Suprapubic skin (tissue), 4 donors: ENCODE measurements at regions not wholly inside any gene's neighbourhood (a gene's known extent, or its start where the extent isn't known, plus 50 kb on each side); places are given as distances from the start of the nearest gene placed in this dataset.
"Not testable (repeated sequence)": the region's sequence is repeated elsewhere in the genome, so short reads cannot be mapped to it uniquely, and the experiment has no call there.

Experiments
- DNase-seq, 2 donors: peaks; one replicate each; pipeline ENCODE4 v3.0.0-alpha.2; 2019; ENCODE audit warnings: low spot score in 2 of 2
- H3K27ac ChIP-seq: fragments of 200-600 bp; sonication (generic); one replicate; pipeline ENCODE4 v1.5.1; 2019
- H3K27me3 ChIP-seq: fragments of 200-600 bp; sonication (generic); one replicate; pipeline ENCODE4 v1.5.1; 2019
- H3K36me3 ChIP-seq: fragments of 200-600 bp; sonication (generic); one replicate; pipeline ENCODE4 v1.5.1; 2019
- H3K4me1 ChIP-seq: fragments of 200-600 bp; sonication (generic); one replicate; pipeline ENCODE4 v1.5.1; 2019
- H3K4me3 ChIP-seq: fragments of 200-600 bp; sonication (generic); one replicate; pipeline ENCODE4 v1.5.1; 2019; ENCODE audit warnings: mild to moderate bottlenecking
- H3K9me3 ChIP-seq: fragments of 200-600 bp; sonication (generic); one replicate; pipeline ENCODE4 v1.5.1; 2019
- EP300 ChIP-seq: sonication (generic); formaldehyde crosslinking; IDR thresholded peaks from one replicate; pipeline ENCODE4 v1.6.1; 2017; ENCODE audit warnings: antibody characterized with exemption
- POLR2A ChIP-seq, 2 donors: fragments of 450-650 bp; IDR thresholded peaks; one replicate each; pipeline ENCODE4 v1.6.1; 2017; ENCODE audit warnings: antibody characterized with exemption in 2 of 2, mild to moderate bottlenecking in 2 of 2, moderate library complexity in 2 of 2
- POLR2AphosphoS5 ChIP-seq, 3 donors: sonication (generic); formaldehyde crosslinking; IDR thresholded peaks; one replicate each; pipeline ENCODE4 v1.6.1; 2017; ENCODE audit warnings: antibody characterized with exemption in 3 of 3
- WGBS: methylation state at CpG from one replicate; pipeline ENCODE4 v1.1.5; 2018; 5-methylcytosine and 5-hydroxymethylcytosine counted together
- TF ChIP-seq, protein P1 (sequence below), 2 donors: fragments of 200-600 bp in 1 of 2; fragments of 450-650 bp in 1 of 2; sonication (generic) in 1 of 2; IDR thresholded peaks; one replicate each; pipeline ENCODE4 v1.5.1; 2016 to 2019; ENCODE audit warnings: antibody characterized with exemption in 2 of 2, mild to moderate bottlenecking in 1 of 2, moderate library complexity in 1 of 2

DNA sequence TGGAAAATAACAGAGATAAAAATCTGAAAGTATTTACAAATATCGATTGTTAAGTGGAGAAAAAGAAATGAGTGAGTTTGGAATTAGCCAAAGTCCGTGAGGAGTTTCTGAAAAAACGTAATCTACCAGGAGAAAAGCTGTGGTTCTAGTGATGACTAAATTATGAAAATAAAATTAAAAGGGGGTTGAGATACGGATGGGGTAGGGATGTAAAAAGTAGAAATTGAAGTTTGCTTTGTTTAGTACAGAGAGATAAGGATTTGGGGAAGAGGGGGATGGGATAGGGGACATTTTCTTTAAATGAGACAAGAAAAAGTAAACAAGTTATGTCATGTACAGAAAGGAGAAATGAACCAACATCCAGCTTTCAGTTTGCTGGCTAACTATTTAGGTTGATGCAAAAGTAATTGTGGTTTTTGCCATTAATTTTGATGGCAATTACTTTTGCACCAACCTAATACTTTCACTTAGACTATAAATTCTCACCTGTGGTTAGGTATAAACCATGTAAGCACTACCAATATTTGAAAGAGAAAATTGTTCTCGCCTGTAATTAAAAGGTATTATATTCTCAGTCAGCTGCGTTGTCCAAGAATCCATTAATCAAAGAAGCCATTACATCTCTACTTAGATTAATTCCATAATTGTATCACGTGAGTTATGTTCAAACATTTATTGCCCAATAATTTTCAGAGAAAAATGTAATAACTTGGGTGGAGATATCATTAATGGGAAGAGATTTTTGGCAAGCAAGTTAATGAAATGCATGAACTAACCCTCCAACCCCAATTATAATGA is 143.0 kb upstream of the NRP1 start:
- 57% methylated on average over 7 of the region's 7 CpGs for WGBS
- TF ChIP-seq POLR2A (IDR thresholded peaks at IDR 0.05) (no peak), POLR2AphosphoS5 (IDR thresholded peaks at IDR 0.05) (no peak), EP300 (no peak)
- TF ChIP-seq, protein P1, sequence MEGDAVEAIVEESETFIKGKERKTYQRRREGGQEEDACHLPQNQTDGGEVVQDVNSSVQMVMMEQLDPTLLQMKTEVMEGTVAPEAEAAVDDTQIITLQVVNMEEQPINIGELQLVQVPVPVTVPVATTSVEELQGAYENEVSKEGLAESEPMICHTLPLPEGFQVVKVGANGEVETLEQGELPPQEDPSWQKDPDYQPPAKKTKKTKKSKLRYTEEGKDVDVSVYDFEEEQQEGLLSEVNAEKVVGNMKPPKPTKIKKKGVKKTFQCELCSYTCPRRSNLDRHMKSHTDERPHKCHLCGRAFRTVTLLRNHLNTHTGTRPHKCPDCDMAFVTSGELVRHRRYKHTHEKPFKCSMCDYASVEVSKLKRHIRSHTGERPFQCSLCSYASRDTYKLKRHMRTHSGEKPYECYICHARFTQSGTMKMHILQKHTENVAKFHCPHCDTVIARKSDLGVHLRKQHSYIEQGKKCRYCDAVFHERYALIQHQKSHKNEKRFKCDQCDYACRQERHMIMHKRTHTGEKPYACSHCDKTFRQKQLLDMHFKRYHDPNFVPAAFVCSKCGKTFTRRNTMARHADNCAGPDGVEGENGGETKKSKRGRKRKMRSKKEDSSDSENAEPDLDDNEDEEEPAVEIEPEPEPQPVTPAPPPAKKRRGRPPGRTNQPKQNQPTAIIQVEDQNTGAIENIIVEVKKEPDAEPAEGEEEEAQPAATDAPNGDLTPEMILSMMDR (IDR thresholded peaks at IDR 0.05), result no peak
- no peaks in the 10 kb centered on the region for H3K4me1 ChIP-seq
- H3K27me3 ChIP-seq, result no peaks in the 10 kb centered on the region
- no peak for DNase-seq
- H3K36me3 ChIP-seq, result no peaks in the 10 kb centered on the region
- no peak overlapping the region for H3K27ac ChIP-seq
- H3K9me3 ChIP-seq, result no peaks in the 10 kb centered on the region
- H3K4me3 ChIP-seq, result no peak overlapping the region

GRCh38 chr10:33476757-33477273 is 142.3 kb upstream of the NRP1 start:
- no peak overlapping the region for H3K4me3 ChIP-seq
- DNase-seq, result no peak
- H3K9me3 ChIP-seq, result no peaks in the 10 kb centered on the region
- H3K27me3 ChIP-seq, result no peaks in the 10 kb centered on the region
- H3K36me3 ChIP-seq, result no peaks in the 10 kb centered on the region
- TF ChIP-seq POLR2A (IDR thresholded peaks at IDR 0.05) (no peak), POLR2AphosphoS5 (IDR thresholded peaks at IDR 0.05) (no peak), EP300 (no peak)
- TF ChIP-seq, protein P1 (IDR thresholded peaks at IDR 0.05), result no peak
- WGBS, result 89% methylated on average over 13 of the region's 13 CpGs
- H3K4me1 ChIP-seq, result no peaks in the 10 kb centered on the region
- H3K27ac ChIP-seq, result no peak overlapping the region

GRCh38 chr10:33473688-33474087 is 139.2 kb upstream of the NRP1 start:
- WGBS, result 89% methylated on average over 3 of the region's 3 CpGs
- DNase-seq, result no peak
- no peaks in the 10 kb centered on the region for H3K36me3 ChIP-seq
- TF ChIP-seq, protein P1 (IDR thresholded peaks at IDR 0.05), result no peak
- TF ChIP-seq POLR2AphosphoS5 (IDR thresholded peaks at IDR 0.05) (no peak), EP300 (no peak), POLR2A (IDR thresholded peaks at IDR 0.05) (no peak)
- H3K27me3 ChIP-seq, result no peaks in the 10 kb centered on the region
- no peak overlapping the region for H3K27ac ChIP-seq
- H3K4me1 ChIP-seq, result no peaks in the 10 kb centered on the region
- no peaks in the 10 kb centered on the region for H3K9me3 ChIP-seq
- H3K4me3 ChIP-seq, result no peak overlapping the region

GRCh38 chr10:33468006-33468405 is 133.5 kb upstream of the NRP1 start:
- not testable (repeated sequence) for H3K4me3 ChIP-seq, H3K4me1 ChIP-seq, H3K9me3 ChIP-seq, H3K27me3 ChIP-seq, H3K27ac ChIP-seq, DNase-seq, H3K36me3 ChIP-seq
- WGBS, result 94% methylated on average over 6 of the region's 28 CpGs

DNA sequence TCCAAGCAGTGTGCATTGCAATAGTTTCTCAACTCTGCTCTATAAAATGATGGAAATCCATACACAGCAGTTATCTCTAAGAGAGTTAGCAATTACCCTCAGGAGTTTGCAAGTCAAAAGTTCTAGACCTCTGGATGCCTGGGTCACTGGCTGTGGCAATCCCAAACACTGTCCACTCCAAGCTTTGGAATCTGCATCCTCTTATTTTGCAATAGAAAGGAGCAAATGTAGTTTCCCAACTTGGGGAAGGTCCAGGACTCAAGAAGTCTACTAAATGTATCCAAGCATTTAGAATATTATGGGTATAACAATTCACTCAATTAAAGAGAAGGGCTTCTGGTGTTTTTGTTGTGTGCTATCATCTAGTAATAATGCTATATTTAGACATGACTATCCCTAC is 131.3 kb upstream of the NRP1 start:
- Histone ChIP-seq H3K36me3 (no peaks in the 10 kb centered on the region), H3K4me1 (peaks cover 8% of the 10 kb centered on the region), H3K9me3 (no peaks in the 10 kb centered on the region), H3K27me3 (no peaks in the 10 kb centered on the region), H3K4me3 (no peak overlapping the region), H3K27ac (no peak overlapping the region)
- no peak for DNase-seq
- TF ChIP-seq, protein P1 (IDR thresholded peaks at IDR 0.05), result no peak
- TF ChIP-seq POLR2AphosphoS5 (IDR thresholded peaks at IDR 0.05) (no peak), POLR2A (IDR thresholded peaks at IDR 0.05) (no peak), EP300 (no peak)
